D341Med (cell line): ENCODE measurements at regions not wholly inside any gene's neighbourhood (a gene's known extent, or its start where the extent isn't known, plus 50 kb on each side); places are given as distances from the start of the nearest gene placed in this dataset.
"Not testable (repeated sequence)": the region's sequence is repeated elsewhere in the genome, so short reads cannot be mapped to it uniquely, and the experiment has no call there.

Experiments
- DNase-seq: peaks from one replicate; pipeline ENCODE4 v3.0.0; 2012; ENCODE audit warnings: low spot score

DNA sequence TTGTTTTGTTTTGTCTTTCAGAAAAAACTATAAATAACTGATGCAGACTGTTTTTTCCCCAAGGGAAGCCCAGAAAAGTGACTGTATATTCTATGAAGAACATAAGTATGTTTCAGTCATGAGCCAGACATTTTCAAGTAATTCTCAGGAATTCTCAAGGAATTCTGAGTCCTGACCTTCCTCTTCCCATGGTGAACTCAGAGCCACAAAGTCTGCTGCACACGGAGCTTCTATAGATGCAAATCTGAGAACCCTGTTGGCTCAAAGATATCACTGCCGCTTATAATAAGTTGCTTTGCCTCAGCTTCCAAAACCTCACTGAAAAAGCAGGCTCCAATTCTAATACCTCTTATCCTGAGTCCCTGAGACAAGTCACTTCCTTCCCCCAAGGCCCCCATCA, 418.5 kb upstream of the RUNX1 start:
- DNase-seq, result no peak

GRCh38 chr21:35466681-35467080, 417.6 kb upstream of the RUNX1 start:
- DNase-seq, result not testable (repeated sequence)

GRCh38 chr21:35465741-35466140, 416.6 kb upstream of the RUNX1 start:
- DNase-seq, result no peak

GRCh38 chr21:35461700-35462099, 412.6 kb upstream of the RUNX1 start:
- DNase-seq, result no peak

DNA sequence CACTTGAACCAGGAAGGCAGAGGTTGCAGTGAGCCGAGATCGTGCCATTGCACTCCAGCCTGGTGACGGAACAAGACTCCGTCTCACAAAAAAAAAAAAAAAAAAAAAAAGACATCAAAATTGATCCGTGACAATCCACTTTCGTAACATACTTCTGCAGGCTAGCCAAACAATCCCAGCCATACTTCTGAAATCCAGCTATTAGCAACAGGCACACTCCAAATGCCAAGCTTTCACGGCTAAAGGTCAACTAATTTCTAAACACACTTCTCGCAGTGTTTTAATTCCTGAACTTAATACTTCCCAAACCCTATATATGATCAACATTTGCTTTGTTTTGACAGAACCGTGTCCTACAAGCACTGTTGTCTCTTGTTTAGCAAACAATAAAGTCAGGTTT, 411.3 kb upstream of the RUNX1 start:
- no peak for DNase-seq

DNA sequence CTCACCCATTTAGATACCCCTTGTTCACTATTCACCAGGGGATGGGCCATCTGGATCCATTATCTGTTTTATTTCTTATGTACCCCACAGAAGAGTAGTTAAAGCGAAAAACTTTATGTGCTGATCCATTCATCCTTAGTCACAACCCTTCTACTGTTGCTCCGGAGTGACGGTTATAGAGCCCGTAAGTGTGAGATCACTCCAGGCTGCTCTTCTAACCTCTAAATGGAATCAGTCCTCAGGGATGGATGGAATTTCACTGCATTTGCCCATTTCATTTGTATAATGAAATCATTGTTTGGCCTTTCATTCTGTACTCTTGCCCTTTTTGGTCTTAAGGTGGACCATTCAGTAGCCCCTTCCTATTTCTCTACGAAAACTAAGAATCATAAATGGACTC, 409.3 kb upstream of the RUNX1 start:
- DNase-seq, result no peak

DNA sequence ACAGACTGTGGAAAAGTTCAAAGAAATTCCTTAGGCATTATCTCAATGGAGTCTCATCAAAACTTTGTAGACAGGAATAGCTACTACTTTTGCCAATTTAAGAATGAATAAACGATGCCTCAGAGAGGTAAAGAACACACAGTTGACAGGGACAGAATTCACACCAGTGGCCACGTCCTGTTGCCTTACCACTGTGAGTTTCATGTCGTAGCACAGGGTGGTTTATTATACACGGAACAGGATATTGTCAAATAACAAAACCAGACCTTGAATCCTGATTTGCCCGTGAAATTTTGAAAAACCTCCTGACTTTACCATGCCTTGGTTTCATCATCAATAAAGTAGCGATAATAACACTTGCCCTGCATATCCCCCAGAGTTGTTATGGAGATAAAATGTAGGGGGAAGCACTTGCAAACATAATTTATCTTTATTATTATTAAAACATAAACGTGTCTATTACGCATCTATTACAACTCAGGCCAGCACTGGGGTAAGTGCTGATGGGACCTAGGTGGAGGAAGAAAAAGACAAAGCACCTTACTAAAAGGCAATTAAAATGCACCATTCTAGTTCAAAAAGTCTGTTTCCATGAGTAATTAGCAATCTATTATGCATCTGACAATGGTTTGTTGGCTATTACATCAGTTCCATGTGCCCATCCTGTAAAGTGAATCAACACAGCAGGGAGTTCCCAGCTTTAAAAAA, 408.1 kb upstream of the RUNX1 start:
- DNase-seq, result no peak

DNA sequence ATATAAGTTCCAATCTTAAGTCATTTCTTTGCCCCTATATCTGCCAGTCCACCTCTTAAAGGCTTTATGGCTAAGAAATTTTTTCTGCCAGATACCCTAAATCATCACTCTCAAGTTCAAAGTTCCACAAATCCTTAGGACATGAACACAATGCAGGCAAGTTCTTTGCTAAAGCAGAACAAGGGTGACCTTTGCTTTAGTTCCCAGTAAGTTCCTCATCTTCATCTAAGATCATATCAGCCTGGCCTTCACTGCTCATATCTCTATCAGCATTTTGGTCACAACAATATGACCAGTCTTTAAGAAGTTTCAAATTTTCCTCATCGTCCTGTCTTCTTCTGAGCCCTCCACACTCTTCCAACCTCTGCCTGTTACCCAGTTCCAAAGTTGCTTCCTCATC, 402.2 kb upstream of the RUNX1 start:
- DNase-seq, result no peak

GRCh38 chr21:35450830-35451229, 401.7 kb upstream of the RUNX1 start:
- no peak for DNase-seq

GRCh38 chr21:35449846-35450245, 400.7 kb upstream of the RUNX1 start:
- no peak for DNase-seq

DNA sequence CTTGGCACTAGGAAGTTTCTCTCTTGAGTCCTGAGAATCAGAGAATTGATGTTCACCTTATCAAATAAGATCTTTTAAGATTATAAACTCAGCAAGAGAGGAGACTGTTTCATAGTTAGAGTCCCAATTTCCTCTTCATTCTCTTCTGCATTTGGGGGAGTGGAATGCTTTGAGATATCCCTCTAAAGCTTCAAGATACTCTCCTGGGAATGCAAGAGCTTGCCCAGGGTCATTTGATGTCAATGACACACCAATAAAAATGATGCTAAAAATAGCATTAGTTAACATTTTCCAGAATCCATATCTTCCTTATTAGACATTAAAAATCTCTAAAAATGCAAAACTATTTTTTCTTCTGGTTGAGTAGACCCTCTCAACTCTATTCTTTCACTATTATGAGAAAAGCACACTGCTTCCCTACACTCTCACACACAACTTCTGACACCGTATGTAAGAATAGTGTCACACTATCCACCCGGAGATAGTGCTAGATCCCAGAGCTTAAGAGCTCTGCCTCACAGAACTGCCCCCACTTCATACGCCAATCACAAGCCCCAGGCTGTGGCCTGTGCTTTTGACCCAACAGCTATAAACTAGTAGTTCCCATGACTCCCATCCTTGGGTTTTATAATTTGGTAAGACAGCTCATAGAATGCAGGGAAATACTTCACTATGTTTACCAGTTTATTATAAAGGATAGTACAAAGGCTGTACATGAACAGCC, 399.9 kb upstream of the RUNX1 start:
- DNase-seq, result no peak

DNA sequence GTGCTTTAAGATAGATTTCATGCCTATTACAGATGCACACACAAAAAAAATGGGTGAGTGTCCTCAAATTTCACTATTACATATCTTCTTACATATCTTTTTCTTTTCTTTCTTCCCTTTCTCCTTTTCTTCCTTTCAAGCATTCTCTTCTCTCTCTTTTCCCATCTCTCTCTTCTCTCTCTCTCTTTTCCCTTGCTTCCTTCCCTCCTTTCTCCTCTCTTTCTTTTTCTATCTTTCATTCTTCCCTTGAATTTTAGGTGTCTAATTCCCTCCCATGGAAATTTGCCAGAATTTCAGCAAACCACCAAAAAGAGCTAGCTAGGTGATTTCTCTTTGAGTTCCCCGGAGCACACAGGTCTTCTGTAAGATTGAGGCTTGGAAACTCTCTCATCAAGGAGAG, 395.3 kb upstream of the RUNX1 start:
- DNase-seq, result no peak

DNA sequence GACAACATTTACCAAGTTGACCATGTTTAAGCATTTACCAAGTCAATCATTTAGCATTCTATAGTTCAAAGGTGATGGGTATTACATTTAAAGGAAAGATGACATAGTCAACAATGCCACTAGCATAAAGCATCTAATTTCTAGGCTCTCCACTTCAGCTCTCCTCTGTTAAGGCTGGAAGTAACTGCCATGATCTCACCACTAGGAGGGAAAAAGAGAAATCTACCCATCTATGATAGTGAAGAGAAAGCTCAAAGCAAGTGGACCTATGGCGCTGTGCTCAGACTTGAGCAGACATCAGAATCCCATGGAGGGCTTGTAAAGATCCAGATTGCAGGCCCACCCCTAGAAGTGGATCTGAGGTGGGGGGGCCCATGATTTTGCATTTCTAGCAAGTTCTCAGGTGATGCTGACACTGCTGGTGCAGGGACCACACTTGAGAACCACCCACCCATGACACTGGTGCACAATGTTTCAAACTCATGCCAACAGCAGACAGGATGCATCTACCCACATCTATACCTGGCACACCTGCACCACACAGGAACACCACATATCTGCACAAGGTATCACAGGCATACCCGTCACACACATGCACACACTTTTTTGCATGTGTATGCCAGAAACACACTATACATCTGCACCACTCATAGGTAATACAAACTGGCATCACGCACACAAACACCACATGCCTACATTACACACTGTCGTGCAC, 392.9 kb upstream of the RUNX1 start:
- no peak for DNase-seq

- no peak for DNase-seq
These were observed 389.7 kb upstream of the RUNX1 start for GRCh38 chr21:35438643-35439404.

GRCh38 chr21:35437941-35438340, 388.8 kb upstream of the RUNX1 start:
- no peak for DNase-seq

- DNase-seq, result no peak
These were observed 387.8 kb upstream of the RUNX1 start for GRCh38 chr21:35436899-35437298.

- DNase-seq, result not testable (repeated sequence)
These were observed 383.5 kb upstream of the RUNX1 start for GRCh38 chr21:35432601-35433000.

DNA sequence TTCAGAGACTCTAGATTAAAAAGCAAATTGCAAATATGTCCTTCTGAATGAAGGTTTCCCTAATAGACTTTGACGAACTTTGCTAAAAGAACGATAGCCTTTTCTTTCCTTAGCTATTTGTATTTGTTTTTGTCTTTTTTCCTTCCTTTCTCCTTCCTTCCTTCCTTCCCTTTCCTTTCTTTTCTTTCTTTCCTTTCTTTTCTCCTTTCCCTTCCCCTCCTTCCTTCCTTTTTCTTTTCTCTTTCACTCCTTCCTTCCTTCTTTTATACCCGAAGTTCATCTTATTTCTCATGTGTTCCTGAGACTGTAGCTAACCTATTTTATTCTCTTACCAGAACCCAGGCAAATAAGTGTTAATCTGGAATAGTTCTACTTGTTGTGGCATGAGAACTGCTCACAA, 381.2 kb upstream of the RUNX1 start:
- DNase-seq, result no peak

GRCh38 chr21:35428937-35429336, 379.8 kb upstream of the RUNX1 start:
- no peak for DNase-seq

- no peak for DNase-seq
These were observed 379.4 kb upstream of the RUNX1 start for GRCh38 chr21:35428489-35428888.

DNA sequence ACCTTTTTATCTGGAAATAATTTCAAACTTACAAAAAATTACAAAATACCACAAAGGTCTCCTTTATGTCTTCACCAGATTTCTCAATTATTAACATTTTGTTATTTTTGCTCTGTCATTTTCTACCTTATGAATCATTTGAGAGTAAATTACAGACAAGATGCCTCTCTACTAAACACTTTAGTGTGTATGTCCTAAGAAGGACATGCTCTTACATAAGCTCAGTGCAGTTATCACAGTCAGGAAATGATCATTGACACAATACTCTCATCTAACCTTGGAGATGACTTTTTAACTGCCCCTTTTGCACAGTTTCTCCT, 378.9 kb upstream of the RUNX1 start:
- DNase-seq, result no peak

DNA sequence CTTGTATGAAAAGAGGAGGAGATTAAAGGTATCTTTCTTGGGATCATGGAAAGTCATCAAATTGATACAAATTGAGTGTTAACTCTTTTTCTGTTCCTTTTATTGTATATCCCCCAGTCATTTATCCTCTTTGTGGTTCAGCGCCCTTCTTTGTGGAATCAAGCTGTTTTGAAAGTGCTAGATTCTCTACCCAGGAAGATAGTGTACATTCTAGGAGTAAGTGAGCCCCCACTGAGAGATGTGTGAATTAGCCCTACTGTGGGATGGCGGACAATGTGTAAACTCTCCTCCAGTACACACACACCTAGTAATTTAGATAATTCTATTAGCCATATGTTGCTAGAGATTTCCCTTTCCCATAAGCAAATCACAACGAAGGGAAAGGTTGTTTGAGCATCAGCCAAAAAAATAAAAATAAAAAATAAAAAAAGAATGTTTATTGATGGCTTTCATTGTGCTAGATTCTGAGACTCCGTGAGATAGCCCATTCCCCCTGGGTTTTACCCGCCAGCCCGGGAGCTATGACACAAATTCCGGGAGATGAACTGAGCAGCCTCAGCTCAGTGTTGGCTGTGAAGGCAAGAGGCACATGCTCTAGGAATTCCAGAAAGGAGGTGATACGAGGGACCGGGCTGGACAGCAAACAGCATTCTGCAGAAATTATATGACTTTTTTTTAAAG, 378.4 kb upstream of the RUNX1 start:
- DNase-seq, result no peak
